Stimulated activated CD8-positive, alpha-beta memory T cell treated with anti-CD3 and anti-CD28 coated beads, Interleukin-4, amount 100 ng/mL, for 48 hours (primary cell): ENCODE measurements at regions not wholly inside any gene's neighbourhood (a gene's known extent, or its start where the extent isn't known, plus 50 kb on each side); places are given as distances from the start of the nearest gene placed in this dataset.

Source experiments
- DNase-seq: peaks from one replicate; pipeline ENCODE4 v3.0.0-alpha.2; 2020

GRCh38 chr22:47690166-47690565, 927.7 kb downstream of the TBC1D22A start:
- no peak for DNase-seq

GRCh38 chr22:47687776-47688175, 925.3 kb downstream of the TBC1D22A start:
- no peak for DNase-seq

- DNase-seq: no peak
Measured at GRCh38 chr22:47687346-47687655, 924.9 kb downstream of the TBC1D22A start.

GRCh38 chr22:47686594-47687345, 924.3 kb downstream of the TBC1D22A start:
- no peak for DNase-seq

GRCh38 chr22:47681411-47682165, 919.1 kb downstream of the TBC1D22A start:
- no peak for DNase-seq

GRCh38 chr22:47678636-47679287, 916.3 kb downstream of the TBC1D22A start:
- DNase-seq: no peak

GRCh38 chr22:47678048-47678447, 915.6 kb downstream of the TBC1D22A start:
- no peak for DNase-seq

GRCh38 chr22:47676685-47677084, 914.2 kb downstream of the TBC1D22A start:
- DNase-seq: no peak

- DNase-seq: no peak
Measured at GRCh38 chr22:47674600-47674999, 912.1 kb downstream of the TBC1D22A start.

- DNase-seq: no peak
Measured at GRCh38 chr22:47673557-47673956, 911.1 kb downstream of the TBC1D22A start.

- no peak for DNase-seq
Measured at GRCh38 chr22:47672526-47672925, 910.1 kb downstream of the TBC1D22A start.

GRCh38 chr22:47665151-47665550, 902.7 kb downstream of the TBC1D22A start:
- DNase-seq: no peak

- no peak for DNase-seq
Measured at GRCh38 chr22:47663615-47664605, 901.5 kb downstream of the TBC1D22A start.

- no peak for DNase-seq
Measured at GRCh38 chr22:47659467-47660223, 897.2 kb downstream of the TBC1D22A start.

- DNase-seq: no peak
Measured at GRCh38 chr22:47658182-47658581, 895.7 kb downstream of the TBC1D22A start.

GRCh38 chr22:47657224-47657623, 894.8 kb downstream of the TBC1D22A start:
- no peak for DNase-seq

GRCh38 chr22:47656806-47657205, 894.4 kb downstream of the TBC1D22A start:
- DNase-seq: no peak

- DNase-seq: no peak
Measured at GRCh38 chr22:47655930-47656329, 893.5 kb downstream of the TBC1D22A start.

GRCh38 chr22:47654922-47655491, 892.6 kb downstream of the TBC1D22A start:
- no peak for DNase-seq

- DNase-seq: no peak
Measured at GRCh38 chr22:47653921-47654320, 891.5 kb downstream of the TBC1D22A start.

GRCh38 chr22:47651216-47651987, 889.0 kb downstream of the TBC1D22A start:
- no peak for DNase-seq
